ENCODE measurements at regions not wholly inside any gene's neighbourhood (a gene's known extent, or its start where the extent isn't known, plus 50 kb on each side); places are given as distances from the start of the nearest gene placed in this dataset.
"Not testable (repeated sequence)": the region's sequence is repeated elsewhere in the genome, so short reads cannot be mapped to it uniquely, and the experiment has no call there.

GRCh38 chr10:38386869-38387268, 292.7 kb downstream of the ZNF37A start:
- TF ChIP-seq POLR2A, CTCF (IDR thresholded peaks at IDR 0.05): not testable (repeated sequence)

Data from thyroid gland (tissue), 4 donors.